ENCODE measurements at regions not wholly inside any gene's neighbourhood (a gene's known extent, or its start where the extent isn't known, plus 50 kb on each side); places are given as distances from the start of the nearest gene placed in this dataset.
"Not testable (repeated sequence)": the region's sequence is repeated elsewhere in the genome, so short reads cannot be mapped to it uniquely, and the experiment has no call there.

DNA sequence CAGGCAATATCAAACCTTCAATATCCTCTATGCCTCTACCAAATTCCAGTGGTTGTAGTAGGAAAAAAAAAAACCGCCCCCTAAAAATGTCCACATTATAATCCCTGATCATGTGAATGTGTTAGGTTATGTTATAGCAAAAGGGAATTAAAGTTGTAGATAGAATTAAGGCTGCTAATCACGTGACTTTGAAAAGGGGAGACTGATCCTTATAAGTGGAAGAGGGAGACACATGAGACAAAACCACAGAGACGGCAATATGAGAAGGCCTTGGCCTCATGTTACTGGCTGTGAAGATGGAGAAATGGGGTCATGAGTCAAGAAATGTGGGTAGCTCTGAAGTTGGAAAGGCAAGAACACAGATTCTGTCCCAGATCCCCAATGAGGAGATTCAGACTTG, 1711.3 kb downstream of the KHDRBS2 start:
- not testable (repeated sequence) for DNase-seq (ENCODE audit: low spot score in 2 of 2); FAIRE-seq

DNA sequence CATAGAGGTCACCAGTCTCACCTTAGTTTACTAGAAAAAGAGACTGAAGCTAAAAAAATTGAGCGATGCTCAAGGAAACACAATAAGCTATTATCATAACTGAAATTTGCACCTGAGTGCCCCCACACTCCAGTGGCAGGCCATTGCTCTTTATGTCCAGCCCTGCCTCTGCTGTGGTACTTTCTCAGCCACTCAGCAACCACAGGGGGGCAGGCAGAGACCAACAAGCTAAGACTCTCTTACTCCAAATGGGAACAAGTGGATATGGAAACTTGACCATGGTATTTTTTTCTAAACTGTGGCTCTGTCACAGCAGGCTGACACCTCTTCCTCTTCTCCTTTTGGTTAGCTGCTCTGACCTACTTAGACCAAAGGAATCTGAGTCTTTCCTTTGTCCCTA, 1713.4 kb downstream of the KHDRBS2 start:
- not testable (repeated sequence) for FAIRE-seq; DNase-seq (ENCODE audit: low spot score in 2 of 2)

DNA sequence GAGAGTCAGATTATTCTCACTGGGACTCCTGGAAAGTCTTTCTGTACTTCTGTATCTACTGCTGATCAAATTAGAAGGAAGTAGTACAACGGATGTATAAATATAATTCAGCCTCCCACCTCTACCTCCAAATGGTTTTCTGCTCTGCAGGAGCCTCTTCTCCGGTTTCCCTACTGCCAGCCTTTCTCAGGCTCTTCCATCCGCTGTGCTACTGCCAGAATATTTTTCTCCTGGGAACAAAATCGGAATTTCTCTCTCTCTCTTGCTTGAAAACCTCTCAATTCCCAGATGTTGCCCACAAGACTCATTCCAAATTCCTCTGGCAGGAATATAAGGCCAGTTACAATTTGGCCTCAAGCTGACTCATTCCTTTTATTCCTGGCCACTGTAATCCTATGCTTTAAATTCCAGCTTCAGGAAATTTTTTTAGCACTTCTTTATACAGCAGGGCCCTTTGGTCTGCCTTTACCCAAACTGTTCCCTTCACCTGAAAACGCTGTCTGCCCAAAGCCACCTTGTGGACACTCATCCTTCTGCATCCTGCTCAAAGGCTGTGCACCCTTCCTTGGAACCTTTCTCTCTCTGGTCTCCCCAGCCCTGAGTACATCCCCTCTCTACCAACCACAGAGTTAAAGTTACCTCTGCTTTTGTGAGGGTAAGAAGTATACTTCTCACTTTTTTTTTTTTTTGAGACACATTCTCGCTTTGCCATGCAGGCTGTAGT, 1714.6 kb downstream of the KHDRBS2 start:
- not testable (repeated sequence) for FAIRE-seq

DNA sequence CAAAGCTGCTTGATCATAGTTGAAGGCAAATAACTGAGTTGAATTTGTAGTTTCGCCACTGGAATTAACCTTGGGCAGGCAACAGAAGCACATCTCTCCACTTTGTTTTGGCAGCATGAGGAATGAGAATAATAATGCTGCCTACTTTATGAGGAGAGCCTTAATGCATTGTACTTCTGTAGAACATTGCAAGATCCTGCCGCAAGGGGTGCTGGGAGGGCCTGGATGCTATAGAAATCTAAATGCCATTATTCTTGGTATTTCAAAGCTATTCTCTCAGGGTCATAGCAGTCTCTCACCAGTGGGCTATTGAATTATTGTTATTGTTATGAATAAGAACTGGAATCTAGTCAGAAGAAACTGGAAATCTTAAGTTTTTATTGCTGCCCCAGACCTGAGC, 1715.4 kb downstream of the KHDRBS2 start:
- not testable (repeated sequence) for FAIRE-seq

More for the DNA sequence above, 1714.6 kb downstream of the KHDRBS2 start:
- DNase-seq (ENCODE audit: low spot score in 2 of 2) = peak in 1 of 2 donors; percentile 0

DNA sequence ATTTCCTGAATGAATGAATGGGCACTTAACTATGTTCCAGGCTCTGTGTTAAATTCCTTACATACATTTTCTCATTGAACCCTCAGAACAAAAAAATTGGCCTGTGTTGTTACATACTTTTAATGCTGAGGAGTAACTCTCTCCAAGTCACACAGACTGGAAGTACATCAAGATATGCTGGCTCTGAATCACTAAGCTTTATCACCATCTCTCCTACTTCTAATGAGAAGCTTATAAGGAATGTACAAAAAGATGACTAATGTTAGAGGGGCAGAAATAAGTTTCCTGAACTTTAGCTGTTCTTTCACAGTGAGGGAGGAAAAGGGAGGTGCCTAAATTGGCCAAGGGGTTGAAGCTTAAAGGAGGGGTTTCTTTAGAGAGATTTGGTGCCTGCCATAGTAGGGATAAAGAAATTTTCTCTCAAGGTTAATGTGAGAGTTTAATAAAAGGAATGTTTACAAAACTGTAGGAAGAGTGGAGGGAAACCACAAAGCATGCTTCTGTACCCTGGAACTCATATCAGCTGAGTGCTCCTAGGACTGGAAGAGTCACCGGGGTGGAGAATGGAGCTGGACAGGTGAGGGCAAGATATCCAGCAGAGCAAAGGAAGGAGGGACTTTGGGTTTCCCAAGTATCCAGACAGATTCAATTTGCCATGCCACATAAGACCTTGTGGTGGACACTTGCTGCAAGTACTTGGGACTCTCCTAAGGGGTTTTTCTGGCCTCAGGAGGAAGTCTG, 1718.4 kb downstream of the KHDRBS2 start:
- DNase-seq (ENCODE audit: low spot score in 2 of 2); FAIRE-seq: not testable (repeated sequence)

More for the DNA sequence above, 1715.4 kb downstream of the KHDRBS2 start:
- not testable (repeated sequence) for DNase-seq (ENCODE audit: low spot score in 2 of 2)

DNA sequence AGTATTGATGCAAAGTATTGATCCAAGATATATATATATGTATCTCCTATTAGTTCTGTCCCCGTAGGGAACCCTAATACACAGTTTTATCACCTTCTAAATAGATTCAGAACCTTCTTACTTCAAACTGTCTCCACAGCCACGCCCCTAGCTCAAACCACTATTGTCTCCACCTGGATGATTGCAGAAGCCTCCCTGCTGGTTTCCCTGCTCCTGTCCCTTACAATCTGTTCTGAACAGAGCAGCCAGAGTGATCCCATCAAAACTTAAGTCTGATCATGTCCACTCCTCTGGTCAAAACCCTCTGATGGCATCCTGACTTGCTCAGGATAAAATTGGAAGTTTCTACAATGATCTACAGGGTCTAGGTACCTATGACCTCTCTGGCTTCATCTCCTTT, 1719.6 kb downstream of the KHDRBS2 start:
- not testable (repeated sequence) for FAIRE-seq; DNase-seq (ENCODE audit: low spot score in 2 of 2)

DNA sequence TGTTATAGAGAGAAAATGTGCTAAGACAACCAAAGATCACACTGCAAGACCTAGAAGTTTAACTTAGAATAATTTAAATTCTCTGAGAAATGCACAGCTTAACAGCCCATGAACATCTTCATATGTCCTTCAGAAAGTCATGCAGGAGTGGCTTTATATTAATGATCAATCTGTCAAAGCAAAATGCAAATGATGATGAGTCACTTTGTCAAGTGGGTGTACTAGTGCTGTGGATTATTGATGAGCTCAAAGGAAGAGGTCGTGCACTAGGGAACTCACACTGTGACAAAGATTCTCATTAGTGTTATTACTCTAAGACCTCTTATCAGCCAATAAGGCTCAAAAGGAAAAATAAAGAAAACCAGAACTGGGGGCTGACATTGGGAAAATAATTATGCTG, 1726.3 kb downstream of the KHDRBS2 start:
- not testable (repeated sequence) for FAIRE-seq; DNase-seq (ENCODE audit: low spot score in 2 of 2)

DNA sequence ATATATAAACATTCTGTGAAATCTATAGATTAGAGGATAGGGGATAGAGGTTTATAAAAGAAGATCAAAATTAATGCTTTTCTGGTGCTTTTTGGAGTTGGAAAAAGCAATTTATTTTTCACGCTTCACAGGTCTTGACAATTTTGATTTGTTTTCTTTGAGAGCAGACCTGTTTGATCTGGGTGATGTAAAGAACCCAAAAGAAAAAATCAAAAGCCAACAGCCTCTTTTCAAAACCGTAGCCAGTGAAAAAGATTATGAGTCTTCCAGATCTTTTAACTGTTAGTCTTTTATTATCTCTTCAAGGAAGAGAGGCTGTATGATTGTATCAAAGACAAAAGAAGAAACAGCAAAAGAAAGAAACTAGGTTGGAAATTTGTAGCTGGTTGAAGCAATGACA, 1738.7 kb downstream of the KHDRBS2 start:
- not testable (repeated sequence) for FAIRE-seq; DNase-seq (ENCODE audit: low spot score in 2 of 2)

DNA sequence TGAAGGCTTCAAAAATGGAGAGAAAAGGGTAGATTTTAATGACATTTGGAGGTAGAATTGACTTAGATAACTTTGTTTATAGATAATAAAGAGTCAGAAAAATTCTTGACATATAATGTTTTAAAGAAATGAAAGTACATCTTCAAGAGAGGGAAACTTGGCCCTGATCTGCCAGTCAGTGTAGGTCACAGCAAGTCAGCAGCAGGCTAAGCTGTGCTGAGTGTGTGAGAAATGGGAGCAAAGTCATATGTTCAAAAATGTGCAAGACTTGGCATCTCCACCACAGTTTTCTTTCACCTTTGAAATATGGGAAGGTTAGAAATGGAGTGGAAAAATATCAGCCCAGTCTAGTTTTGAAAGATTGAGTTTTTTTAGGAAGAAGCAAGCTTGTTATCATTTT, 1761.3 kb downstream of the KHDRBS2 start:
- not testable (repeated sequence) for DNase-seq (ENCODE audit: low spot score in 2 of 2); FAIRE-seq

DNA sequence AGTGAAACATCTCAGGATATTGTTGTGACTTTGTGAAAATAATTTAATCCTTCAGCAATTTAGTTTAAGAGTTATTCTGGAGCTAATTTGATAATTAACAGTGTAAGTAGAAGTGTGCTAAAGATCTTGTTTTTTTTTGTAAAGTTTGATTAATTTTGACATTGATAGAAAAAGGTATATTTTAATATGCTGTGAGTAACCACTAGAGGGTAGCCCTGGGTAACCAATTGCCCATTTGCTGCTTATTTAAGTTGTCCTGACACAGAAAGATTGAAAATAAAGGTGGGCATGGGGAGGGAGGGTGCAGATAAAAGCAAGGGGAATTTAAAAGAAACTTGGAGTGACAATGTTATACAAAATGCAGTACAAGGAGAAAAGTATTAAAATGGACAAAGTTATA, 1808.3 kb downstream of the KHDRBS2 start:
- DNase-seq (ENCODE audit: low spot score in 2 of 2); FAIRE-seq: not testable (repeated sequence)

DNA sequence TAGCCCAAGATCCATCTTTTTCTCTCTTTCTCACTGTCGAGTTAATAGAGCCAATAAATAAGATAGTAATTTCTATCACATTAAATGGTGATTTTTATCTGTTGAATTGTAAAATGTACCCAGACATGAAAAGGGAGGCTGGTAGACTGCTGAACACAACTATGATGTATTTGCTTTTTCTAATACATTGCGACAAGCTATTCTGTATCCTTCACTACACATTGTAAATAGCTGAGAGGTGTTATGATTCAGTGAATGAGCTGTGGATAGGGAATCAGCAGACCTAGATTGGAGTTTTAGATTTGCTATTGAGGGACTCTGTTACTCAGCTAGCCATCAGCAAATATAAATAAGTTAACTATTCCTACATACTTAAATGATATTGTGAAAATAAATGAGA, 1812.2 kb downstream of the KHDRBS2 start:
- DNase-seq (ENCODE audit: low spot score in 2 of 2); FAIRE-seq: not testable (repeated sequence)

DNA sequence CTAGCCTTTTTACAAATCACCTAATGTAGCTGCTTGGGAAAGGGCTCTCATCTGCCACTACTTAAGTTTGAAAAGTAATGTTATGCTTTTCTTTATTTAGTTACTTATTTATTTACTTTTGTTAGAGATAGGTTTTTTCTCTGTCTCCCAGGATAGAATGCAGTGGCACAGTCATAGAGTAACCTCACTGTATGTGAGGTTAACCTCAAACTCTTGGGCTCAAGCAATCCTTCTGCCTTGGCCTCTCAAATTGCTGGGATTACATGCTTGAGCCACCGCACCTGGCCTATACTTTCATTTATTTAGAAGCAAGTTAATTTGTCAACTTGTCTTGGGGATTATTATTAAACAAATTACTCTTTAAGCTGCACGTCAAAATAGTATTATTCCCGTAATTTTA, 1814.6 kb downstream of the KHDRBS2 start:
- DNase-seq (ENCODE audit: low spot score in 2 of 2); FAIRE-seq: not testable (repeated sequence)

DNA sequence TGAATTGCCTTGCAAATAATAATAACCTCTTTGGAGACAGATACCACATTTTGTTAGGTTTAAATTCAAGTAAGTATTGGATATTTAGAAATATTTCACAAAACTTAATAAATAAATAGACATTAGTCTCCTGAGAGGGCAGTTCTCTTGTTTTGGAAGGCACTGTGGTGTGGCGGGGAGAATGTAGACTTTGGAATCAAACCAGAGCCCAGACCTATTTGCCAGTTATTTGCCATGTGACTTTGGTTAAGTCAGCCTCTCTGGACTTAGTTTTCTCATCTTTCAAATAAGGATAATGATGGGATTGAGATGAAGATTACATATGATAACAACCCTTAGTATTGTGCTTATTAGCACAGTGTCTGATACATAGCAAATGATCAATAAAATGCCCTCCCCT, 1835.6 kb downstream of the KHDRBS2 start:
- not testable (repeated sequence) for DNase-seq (ENCODE audit: low spot score in 2 of 2); FAIRE-seq

DNA sequence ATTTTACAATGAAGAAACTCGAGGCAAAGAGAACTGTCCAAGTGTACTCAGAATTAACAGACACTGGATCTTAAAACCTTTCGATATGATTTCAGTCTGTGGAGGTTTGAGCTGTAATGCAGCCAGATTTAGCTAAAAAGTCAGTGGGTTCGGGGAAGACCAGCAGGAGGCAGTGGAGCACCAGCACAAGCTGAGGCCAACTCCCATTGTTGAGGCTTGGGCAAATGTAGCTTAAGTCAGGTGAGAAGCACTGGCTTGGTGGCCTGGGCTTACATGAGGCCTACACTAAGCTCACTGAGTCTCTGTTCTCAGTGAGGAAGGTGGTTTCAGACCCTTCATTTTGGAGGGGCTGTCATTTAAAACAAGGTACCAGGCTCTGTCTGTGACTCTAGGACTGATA, 1841.5 kb downstream of the KHDRBS2 start:
- not testable (repeated sequence) for DNase-seq (ENCODE audit: low spot score in 2 of 2); FAIRE-seq

DNA sequence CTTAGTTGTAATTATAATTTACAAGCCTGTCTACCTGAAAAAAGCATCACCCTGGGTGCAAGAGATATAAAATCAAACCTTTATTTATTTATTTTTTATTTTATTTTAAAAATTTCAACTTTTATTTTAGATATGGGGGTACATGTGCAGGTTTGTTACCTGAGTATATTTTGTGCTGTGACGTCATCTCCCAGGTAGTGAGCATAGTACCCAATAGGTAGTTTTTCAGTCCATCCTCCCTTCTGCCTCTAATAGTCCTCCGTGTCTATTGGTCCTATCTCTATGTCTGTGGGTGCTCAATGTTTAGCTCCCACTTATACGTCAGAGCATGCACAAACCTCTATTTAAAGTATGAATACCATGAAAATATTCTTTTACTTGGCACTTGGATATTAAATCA, 1846.3 kb downstream of the KHDRBS2 start:
- not testable (repeated sequence) for FAIRE-seq; DNase-seq (ENCODE audit: low spot score in 2 of 2)

DNA sequence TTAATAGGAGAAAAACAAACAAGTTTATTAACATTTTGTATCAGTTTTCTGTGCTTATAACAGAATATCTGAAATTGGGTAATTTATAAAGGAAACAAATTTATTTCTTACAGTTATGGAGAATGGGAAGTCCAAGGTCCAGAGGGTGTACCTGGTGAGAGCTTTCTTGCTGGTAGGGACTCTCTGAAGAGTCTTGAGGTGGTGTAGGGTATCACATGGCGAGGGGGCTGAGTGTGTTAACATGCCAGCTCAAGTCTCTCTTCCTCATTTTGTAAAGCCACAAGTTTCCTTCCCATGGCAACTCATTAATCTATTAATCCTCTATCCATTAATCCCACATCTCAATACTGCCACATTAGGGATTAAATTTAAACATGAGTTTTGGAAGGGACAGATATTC, 1863.3 kb downstream of the KHDRBS2 start:
- not testable (repeated sequence) for FAIRE-seq; DNase-seq (ENCODE audit: low spot score in 2 of 2)

DNA sequence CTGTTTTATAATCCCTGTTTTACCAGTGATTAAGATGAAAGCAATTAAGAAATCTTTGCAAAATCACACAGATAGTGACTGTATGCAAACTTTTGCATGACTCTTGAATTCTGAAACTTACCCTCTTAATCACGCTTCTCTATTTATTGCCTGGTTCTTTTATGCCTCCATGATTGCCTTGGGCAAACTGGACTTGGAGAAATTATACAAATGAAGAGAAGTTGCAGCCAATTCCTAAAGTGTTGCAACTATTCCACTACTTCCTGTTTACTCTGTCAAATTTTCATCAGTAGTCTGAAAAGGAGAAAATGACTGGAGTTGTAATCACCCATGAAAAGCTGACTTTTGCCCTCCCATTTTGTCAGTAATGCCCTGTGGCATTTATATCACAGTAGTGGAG, 1869.9 kb downstream of the KHDRBS2 start:
- not testable (repeated sequence) for FAIRE-seq; DNase-seq (ENCODE audit: low spot score in 2 of 2)

DNA sequence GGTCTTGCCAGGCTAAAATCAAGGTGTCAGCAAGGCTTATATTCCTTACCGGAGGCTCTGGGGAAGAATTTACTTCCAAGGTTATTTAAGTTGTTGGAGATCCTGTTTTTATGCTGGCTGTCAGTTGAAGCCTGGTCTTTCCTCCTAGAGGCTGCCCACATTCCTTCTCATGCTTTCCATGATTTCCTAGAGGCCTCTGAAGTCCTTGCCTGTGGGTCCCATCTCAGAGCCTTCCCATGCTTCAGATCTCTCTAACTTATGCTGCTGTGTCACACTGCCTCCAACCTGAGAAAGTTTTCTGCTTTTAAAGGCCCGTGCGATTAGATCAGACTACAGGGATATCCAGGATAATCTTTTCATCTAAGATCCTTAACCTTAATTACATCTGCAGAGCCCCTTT, 1877.3 kb downstream of the KHDRBS2 start:
- not testable (repeated sequence) for DNase-seq (ENCODE audit: low spot score in 2 of 2); FAIRE-seq

DNA sequence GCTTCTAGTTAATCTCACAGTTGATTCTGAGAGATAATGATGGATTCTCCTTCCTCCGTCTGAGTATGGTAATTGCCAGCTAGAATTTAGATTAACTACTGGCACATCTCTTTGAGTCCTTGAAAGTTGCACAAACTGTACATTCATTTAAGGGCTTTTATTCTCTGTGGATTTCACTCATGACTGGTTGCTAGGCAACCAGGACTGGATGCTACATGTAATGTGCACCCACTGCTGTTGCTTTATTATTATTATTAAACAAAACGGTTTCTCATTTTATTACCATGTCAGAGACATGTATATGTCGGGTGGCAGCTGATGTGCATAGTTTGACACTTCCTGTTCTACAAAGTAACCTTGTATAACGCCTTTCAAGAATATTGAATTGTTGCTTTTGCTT, 1882.8 kb downstream of the KHDRBS2 start:
- DNase-seq (ENCODE audit: low spot score in 2 of 2); FAIRE-seq: not testable (repeated sequence)

DNA sequence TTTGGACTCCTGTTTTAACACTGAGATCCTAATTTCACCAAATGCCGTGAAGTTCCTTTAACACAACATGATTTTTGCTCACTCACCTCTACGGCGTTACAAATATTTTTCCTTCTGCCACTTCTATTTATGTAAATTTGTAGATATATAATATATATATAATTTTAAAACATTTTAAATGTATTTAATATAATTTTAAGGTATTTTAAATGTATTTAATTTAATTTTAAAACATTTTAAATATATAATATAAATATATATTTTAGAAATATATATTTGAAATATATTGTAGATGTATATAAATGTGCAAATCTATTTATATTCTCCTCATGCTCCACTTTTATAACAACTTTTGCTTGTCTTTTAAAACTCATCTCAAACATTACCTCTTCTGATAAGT, 1883.5 kb downstream of the KHDRBS2 start:
- not testable (repeated sequence) for DNase-seq (ENCODE audit: low spot score in 2 of 2); FAIRE-seq

DNA sequence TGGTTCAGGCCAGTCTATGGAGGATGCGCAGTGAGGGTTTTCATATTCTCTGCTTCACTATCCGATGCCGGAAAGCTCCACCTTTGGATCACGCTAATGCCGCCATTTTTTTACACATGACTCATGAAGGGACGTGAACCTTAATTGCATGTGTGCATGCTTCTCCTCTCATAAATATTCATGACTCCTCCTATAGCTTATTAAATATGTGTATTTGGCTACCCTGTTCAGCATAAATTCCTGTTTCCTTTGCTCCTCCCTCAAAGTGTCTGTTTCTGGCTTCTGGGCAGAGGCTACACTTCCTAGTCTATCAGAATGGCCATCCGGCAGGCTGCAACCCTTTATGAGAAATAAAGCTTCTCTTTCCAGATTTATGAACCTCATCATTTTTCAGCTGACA, 1890.8 kb downstream of the KHDRBS2 start:
- not testable (repeated sequence) for FAIRE-seq; DNase-seq (ENCODE audit: low spot score in 2 of 2)

Measured in frontal cortex (tissue), 3 donors.